ENCODE measurements at regions not wholly inside any gene's neighbourhood (a gene's known extent, or its start where the extent isn't known, plus 50 kb on each side); places are given as distances from the start of the nearest gene placed in this dataset.

GRCh38 chr5:118441034-118441433 is 547.3 kb downstream of the DTWD2 start:
- ATAC-seq, result no peak
- Mint-ChIP-seq H3K27ac (no peak overlapping the region), H3K4me3 (no peak overlapping the region), H3K36me3 (peaks cover 10% of the 10 kb centered on the region), H3K4me1 (peaks cover 25% of the 10 kb centered on the region), H3K27me3 (ENCODE audit: low read depth) (no peaks in the 10 kb centered on the region; the same call in 1 of the 2 replicates), H3K9me3 (peaks cover 15% of the 10 kb centered on the region)
- no peak for TF ChIP-seq CBFB (CRISPR knock-in tag; IDR thresholded peaks at IDR 0.05; ENCODE audit: low read depth)
- ChIA-PET POLR2A (no interaction called here), CTCF (no interaction called here)
- no peak for DNase-seq (ENCODE audit: low spot score)

- ChIA-PET POLR2A (no interaction called here), CTCF (no interaction called here)
- Mint-ChIP-seq H3K4me1 (peaks cover 20% of the 10 kb centered on the region), H3K4me3 (no peak overlapping the region), H3K27me3 (ENCODE audit: low read depth) (no peaks in the 10 kb centered on the region; the same call in 1 of the 2 replicates), H3K9me3 (peaks cover 15% of the 10 kb centered on the region), H3K27ac (no peak overlapping the region), H3K36me3 (peaks cover 10% of the 10 kb centered on the region)
- TF ChIP-seq, protein P1, sequence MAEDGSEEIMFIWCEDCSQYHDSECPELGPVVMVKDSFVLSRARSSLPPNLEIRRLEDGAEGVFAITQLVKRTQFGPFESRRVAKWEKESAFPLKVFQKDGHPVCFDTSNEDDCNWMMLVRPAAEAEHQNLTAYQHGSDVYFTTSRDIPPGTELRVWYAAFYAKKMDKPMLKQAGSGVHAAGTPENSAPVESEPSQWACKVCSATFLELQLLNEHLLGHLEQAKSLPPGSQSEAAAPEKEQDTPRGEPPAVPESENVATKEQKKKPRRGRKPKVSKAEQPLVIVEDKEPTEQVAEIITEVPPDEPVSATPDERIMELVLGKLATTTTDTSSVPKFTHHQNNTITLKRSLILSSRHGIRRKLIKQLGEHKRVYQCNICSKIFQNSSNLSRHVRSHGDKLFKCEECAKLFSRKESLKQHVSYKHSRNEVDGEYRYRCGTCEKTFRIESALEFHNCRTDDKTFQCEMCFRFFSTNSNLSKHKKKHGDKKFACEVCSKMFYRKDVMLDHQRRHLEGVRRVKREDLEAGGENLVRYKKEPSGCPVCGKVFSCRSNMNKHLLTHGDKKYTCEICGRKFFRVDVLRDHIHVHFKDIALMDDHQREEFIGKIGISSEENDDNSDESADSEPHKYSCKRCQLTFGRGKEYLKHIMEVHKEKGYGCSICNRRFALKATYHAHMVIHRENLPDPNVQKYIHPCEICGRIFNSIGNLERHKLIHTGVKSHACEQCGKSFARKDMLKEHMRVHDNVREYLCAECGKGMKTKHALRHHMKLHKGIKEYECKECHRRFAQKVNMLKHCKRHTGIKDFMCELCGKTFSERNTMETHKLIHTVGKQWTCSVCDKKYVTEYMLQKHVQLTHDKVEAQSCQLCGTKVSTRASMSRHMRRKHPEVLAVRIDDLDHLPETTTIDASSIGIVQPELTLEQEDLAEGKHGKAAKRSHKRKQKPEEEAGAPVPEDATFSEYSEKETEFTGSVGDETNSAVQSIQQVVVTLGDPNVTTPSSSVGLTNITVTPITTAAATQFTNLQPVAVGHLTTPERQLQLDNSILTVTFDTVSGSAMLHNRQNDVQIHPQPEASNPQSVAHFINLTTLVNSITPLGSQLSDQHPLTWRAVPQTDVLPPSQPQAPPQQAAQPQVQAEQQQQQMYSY (CRISPR knock-in tag; IDR thresholded peaks at IDR 0.05), result no peak
- TF ChIP-seq GRHL2 (CRISPR knock-in tag; IDR thresholded peaks at IDR 0.05; ENCODE audit: insufficient replicate concordance, severe bottlenecking) (no peak), ZBTB43 (CRISPR knock-in tag; IDR thresholded peaks at IDR 0.05) (no peak), CREM (CRISPR knock-in tag; IDR thresholded peaks at IDR 0.05) (no peak), ZNF219 (CRISPR knock-in tag; IDR thresholded peaks at IDR 0.05; ENCODE audit: borderline replicate concordance) (no peak), ETV6 (CRISPR knock-in tag; IDR thresholded peaks at IDR 0.05) (no peak), TCF7 (CRISPR knock-in tag; IDR thresholded peaks at IDR 0.05; ENCODE audit: low read depth) (no peak), ZNF138 (CRISPR knock-in tag; conservative IDR thresholded peaks at IDR 0.05) (no peak), ZBTB21 (CRISPR knock-in tag; IDR thresholded peaks at IDR 0.05; ENCODE audit: borderline replicate concordance) (no peak)
- TF ChIP-seq, protein P2, sequence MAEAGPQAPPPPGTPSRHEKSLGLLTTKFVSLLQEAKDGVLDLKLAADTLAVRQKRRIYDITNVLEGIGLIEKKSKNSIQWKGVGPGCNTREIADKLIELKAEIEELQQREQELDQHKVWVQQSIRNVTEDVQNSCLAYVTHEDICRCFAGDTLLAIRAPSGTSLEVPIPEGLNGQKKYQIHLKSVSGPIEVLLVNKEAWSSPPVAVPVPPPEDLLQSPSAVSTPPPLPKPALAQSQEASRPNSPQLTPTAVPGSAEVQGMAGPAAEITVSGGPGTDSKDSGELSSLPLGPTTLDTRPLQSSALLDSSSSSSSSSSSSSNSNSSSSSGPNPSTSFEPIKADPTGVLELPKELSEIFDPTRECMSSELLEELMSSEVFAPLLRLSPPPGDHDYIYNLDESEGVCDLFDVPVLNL (CRISPR knock-in tag; IDR thresholded peaks at IDR 0.05; ENCODE audit: borderline replicate concordance, low read depth), result no peak
- TF ChIP-seq, protein P3, sequence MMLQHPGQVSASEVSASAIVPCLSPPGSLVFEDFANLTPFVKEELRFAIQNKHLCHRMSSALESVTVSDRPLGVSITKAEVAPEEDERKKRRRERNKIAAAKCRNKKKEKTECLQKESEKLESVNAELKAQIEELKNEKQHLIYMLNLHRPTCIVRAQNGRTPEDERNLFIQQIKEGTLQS (CRISPR knock-in tag; conservative IDR thresholded peaks at IDR 0.05), result no peak
- TF ChIP-seq, protein P4, sequence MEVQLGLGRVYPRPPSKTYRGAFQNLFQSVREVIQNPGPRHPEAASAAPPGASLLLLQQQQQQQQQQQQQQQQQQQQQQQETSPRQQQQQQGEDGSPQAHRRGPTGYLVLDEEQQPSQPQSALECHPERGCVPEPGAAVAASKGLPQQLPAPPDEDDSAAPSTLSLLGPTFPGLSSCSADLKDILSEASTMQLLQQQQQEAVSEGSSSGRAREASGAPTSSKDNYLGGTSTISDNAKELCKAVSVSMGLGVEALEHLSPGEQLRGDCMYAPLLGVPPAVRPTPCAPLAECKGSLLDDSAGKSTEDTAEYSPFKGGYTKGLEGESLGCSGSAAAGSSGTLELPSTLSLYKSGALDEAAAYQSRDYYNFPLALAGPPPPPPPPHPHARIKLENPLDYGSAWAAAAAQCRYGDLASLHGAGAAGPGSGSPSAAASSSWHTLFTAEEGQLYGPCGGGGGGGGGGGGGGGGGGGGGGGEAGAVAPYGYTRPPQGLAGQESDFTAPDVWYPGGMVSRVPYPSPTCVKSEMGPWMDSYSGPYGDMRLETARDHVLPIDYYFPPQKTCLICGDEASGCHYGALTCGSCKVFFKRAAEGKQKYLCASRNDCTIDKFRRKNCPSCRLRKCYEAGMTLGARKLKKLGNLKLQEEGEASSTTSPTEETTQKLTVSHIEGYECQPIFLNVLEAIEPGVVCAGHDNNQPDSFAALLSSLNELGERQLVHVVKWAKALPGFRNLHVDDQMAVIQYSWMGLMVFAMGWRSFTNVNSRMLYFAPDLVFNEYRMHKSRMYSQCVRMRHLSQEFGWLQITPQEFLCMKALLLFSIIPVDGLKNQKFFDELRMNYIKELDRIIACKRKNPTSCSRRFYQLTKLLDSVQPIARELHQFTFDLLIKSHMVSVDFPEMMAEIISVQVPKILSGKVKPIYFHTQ (CRISPR knock-in tag; IDR thresholded peaks at IDR 0.05), result no peak
- DNase-seq (ENCODE audit: low spot score) (no peak), ATAC-seq (no peak)
Observed at GRCh38 chr5:118440496-118440895, 547.9 kb downstream of the DTWD2 start.

- CTCF ChIA-PET, result no interaction called here
- DNase-seq (ENCODE audit: low spot score) (no peak), ATAC-seq (no peak)
- Mint-ChIP-seq H3K4me1 (peaks cover 14% of the 10 kb centered on the region), H3K9me3 (peaks cover 15% of the 10 kb centered on the region), H3K27ac (peak overlapping the region; percentile 57; the same call in 1 of the 2 replicates), H3K4me3 (no peak overlapping the region), H3K27me3 (ENCODE audit: low read depth) (no peaks in the 10 kb centered on the region; the same call in 1 of the 2 replicates), H3K36me3 (peaks cover 10% of the 10 kb centered on the region)
- POLR2A ChIA-PET, result no interaction called here
- no peak for TF ChIP-seq NFYB (CRISPR knock-in tag; conservative IDR thresholded peaks at IDR 0.05; ENCODE audit: low read depth)
Observed at GRCh38 chr5:118439831-118440230, 548.5 kb downstream of the DTWD2 start.
